A673 (cell line): ENCODE measurements at regions not wholly inside any gene's neighbourhood (a gene's known extent, or its start where the extent isn't known, plus 50 kb on each side); places are given as distances from the start of the nearest gene placed in this dataset.

Source experiments
- BruUV-seq: library from RNA; stranded (reverse); fragments of 400-500 nt; replicated peaks from 2 replicates; lab custom pipeline; 2021; lab: Mats Ljungman, UMichigan
- CTCF ChIA-PET: fragments of 300-600 bp; sonication (Branson Sonifier 250); formaldehyde crosslinking; loops from one replicate; lab custom pipeline; 2022; ENCODE audit warnings: antibody characterized with exemption; lab: Charles Lee
- POLR2A ChIA-PET: fragments of 300-600 bp; sonication (Branson Sonifier 250); formaldehyde crosslinking; loops from one replicate; lab custom pipeline; 2022; ENCODE audit warnings: antibody characterized with exemption; ENCODE audit not compliant: low non-redundant PET; lab: Charles Lee
- DNase-seq: peaks from one replicate; pipeline ENCODE4 v3.0.0-alpha.2; 2015; ENCODE audit warnings: low spot score
- H3K27ac ChIP-seq: fragments of 200-600 bp; sonication (generic); 2 replicates; pipeline ENCODE4 v1.5.1; 2016; ENCODE audit warnings: mixed run types, low read depth, mild to moderate bottlenecking, mixed read lengths, antibody characterized with exemption, low read length; ENCODE audit not compliant: poor library complexity, severe bottlenecking
- H3K27me3 ChIP-seq: fragments of 200-600 bp; sonication (generic); replicated peaks from 2 replicates; pipeline ENCODE4 v1.6.1; 2017; ENCODE audit warnings: mixed run types, low read depth, mild to moderate bottlenecking, mixed read lengths, antibody characterized with exemption, low read length; ENCODE audit not compliant: insufficient read depth, poor library complexity
- H3K36me3 ChIP-seq: fragments of 200-600 bp; sonication (generic); 2 replicates; pipeline ENCODE4 v1.6.1; 2016; ENCODE audit warnings: mixed run types, mild to moderate bottlenecking, mixed read lengths, antibody characterized with exemption, low read length; ENCODE audit not compliant: insufficient read depth, poor library complexity, severe bottlenecking
- H3K4me1 ChIP-seq: fragments of 200-600 bp; sonication (generic); 2 replicates; pipeline ENCODE4 v1.6.1; 2017; ENCODE audit warnings: mixed run types, mild to moderate bottlenecking, mixed read lengths, antibody characterized with exemption, low read length; ENCODE audit not compliant: insufficient read depth, poor library complexity, severe bottlenecking
- H3K4me3 ChIP-seq: fragments of 200-600 bp; sonication (generic); 2 replicates; pipeline ENCODE4 v1.5.1; 2016; ENCODE audit warnings: low read depth, mixed run types, mild to moderate bottlenecking, mixed read lengths, low read length; ENCODE audit not compliant: poor library complexity, severe bottlenecking
- H3K9me3 ChIP-seq: fragments of 200-600 bp; sonication (generic); 2 replicates; pipeline ENCODE4 v1.6.1; 2016; ENCODE audit warnings: mixed run types, low read depth, mild to moderate bottlenecking, mixed read lengths, antibody characterized with exemption, low read length; ENCODE audit not compliant: poor library complexity, severe bottlenecking
- EZH2 ChIP-seq: fragments of 200-600 bp; sonication (generic); IDR thresholded peaks from 2 replicates; pipeline ENCODE4 v1.6.1; 2017; ENCODE audit warnings: borderline replicate concordance, low read depth, mild to moderate bottlenecking, mixed read lengths, antibody characterized with exemption, low read length; ENCODE audit not compliant: poor library complexity, severe bottlenecking
- intact Hi-C: fragments of 100-400 bp; cut with micrococcal nuclease; formaldehyde crosslinking; loops from one replicate; pipeline ENCODE4 v1.10.0; 2022; ENCODE audit not compliant: unreplicated experiment
- TF ChIP-seq, protein P1 (sequence below): fragments of 300-800, 200-600 bp; sonication (generic); conservative IDR thresholded peaks from 2 replicates; pipeline ENCODE4 v1.5.1; 2017; ENCODE audit warnings: low read depth, mild to moderate bottlenecking, antibody characterized with exemption, low read length, moderate library complexity, mixed read lengths

GRCh38 chr7:26478550-26478949, 186.9 kb downstream of the SNX10 start:
- intact Hi-C loops = no loop called here
- POLR2A ChIA-PET = no interaction called here
- Histone ChIP-seq H3K9me3 (no peaks in the 10 kb centered on the region), H3K27me3 (peaks cover 41% of the 10 kb centered on the region), H3K4me3 (no peak overlapping the region), H3K4me1 (no peaks in the 10 kb centered on the region), H3K36me3 (no peaks in the 10 kb centered on the region), H3K27ac (no peak overlapping the region)
- CTCF ChIA-PET = no interaction called here
- TF ChIP-seq, protein P1, sequence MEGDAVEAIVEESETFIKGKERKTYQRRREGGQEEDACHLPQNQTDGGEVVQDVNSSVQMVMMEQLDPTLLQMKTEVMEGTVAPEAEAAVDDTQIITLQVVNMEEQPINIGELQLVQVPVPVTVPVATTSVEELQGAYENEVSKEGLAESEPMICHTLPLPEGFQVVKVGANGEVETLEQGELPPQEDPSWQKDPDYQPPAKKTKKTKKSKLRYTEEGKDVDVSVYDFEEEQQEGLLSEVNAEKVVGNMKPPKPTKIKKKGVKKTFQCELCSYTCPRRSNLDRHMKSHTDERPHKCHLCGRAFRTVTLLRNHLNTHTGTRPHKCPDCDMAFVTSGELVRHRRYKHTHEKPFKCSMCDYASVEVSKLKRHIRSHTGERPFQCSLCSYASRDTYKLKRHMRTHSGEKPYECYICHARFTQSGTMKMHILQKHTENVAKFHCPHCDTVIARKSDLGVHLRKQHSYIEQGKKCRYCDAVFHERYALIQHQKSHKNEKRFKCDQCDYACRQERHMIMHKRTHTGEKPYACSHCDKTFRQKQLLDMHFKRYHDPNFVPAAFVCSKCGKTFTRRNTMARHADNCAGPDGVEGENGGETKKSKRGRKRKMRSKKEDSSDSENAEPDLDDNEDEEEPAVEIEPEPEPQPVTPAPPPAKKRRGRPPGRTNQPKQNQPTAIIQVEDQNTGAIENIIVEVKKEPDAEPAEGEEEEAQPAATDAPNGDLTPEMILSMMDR = no peak
- no peak for DNase-seq
- no TSS peak for BruUV-seq

GRCh38 chr7:26479581-26479980, 187.9 kb downstream of the SNX10 start:
- TF ChIP-seq, protein P1 = no peak
- TF ChIP-seq EZH2 = no peak
- ChIA-PET POLR2A (no interaction called here), CTCF (no interaction called here)
- Histone ChIP-seq H3K4me1 (no peaks in the 10 kb centered on the region), H3K27me3 (peaks cover 42% of the 10 kb centered on the region), H3K27ac (no peak overlapping the region), H3K36me3 (no peaks in the 10 kb centered on the region), H3K4me3 (no peak overlapping the region), H3K9me3 (no peaks in the 10 kb centered on the region)
- no TSS peak for BruUV-seq
- intact Hi-C loops = no loop called here
- no peak for DNase-seq

DNA sequence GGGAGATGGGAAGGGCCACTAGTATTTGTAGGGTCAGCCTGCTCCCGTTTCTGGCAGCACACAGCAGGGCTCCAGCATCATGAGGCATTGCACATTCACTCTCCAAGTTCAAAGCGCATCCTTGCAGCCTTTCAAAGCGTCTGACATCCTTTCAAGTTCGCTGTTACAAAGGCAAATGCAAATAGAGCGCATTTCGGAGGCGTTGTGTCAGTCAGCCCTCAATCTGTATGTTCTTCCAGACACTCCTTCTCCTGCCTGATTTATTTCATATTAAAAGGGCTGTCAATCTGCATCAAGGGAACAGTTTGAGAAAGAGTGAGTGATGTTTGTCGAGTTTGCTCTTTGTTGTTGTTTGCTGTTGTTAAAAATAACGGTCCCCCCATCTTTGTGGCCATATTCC, 188.5 kb downstream of the SNX10 start:
- Histone ChIP-seq H3K4me3 (no peak overlapping the region), H3K9me3 (no peaks in the 10 kb centered on the region), H3K36me3 (no peaks in the 10 kb centered on the region), H3K27me3 (peaks cover 38% of the 10 kb centered on the region), H3K27ac (no peak overlapping the region), H3K4me1 (peaks cover 4% of the 10 kb centered on the region)
- no peak for DNase-seq
- POLR2A ChIA-PET = no interaction called here
- TF ChIP-seq EZH2 = no peak
- intact Hi-C loops = no loop called here
- CTCF ChIA-PET = no interaction called here
- BruUV-seq = no TSS peak

GRCh38 chr7:26482927-26483326, 191.3 kb downstream of the SNX10 start:
- POLR2A ChIA-PET = no interaction called here
- BruUV-seq = no TSS peak
- Histone ChIP-seq H3K27ac (no peak overlapping the region), H3K4me1 (peaks cover 15% of the 10 kb centered on the region), H3K9me3 (no peaks in the 10 kb centered on the region), H3K27me3 (peaks cover 30% of the 10 kb centered on the region), H3K36me3 (no peaks in the 10 kb centered on the region), H3K4me3 (no peak overlapping the region)
- CTCF ChIA-PET = no interaction called here
- no peak for TF ChIP-seq EZH2
- TF ChIP-seq, protein P1 = no peak
- intact Hi-C loops = no loop called here
- no peak for DNase-seq
